Epithelial cell of esophagus (primary cell): ENCODE measurements at regions not wholly inside any gene's neighbourhood (a gene's known extent, or its start where the extent isn't known, plus 50 kb on each side); places are given as distances from the start of the nearest gene placed in this dataset.

ENCODE experiments used
- DNase-seq: peaks from one replicate; pipeline ENCODE4 v3.0.0; 2010; ENCODE audit warnings: low read depth
- H3K4me3 ChIP-seq: 2 replicates; pipeline ENCODE4 v1.5.1; 2011; ENCODE audit warnings: mild to moderate bottlenecking, low read length, control low read depth
- CTCF ChIP-seq: IDR thresholded peaks from 2 replicates; pipeline ENCODE4 v1.5.1; 2011; ENCODE audit warnings: low read depth, mild to moderate bottlenecking, low read length, control low read depth, inconsistent platforms; ENCODE audit not compliant: insufficient read depth; ENCODE audit errors: missing control alignments

GRCh38 chr3:168307893-168308292, 212.2 kb upstream of the GOLIM4 start:
- no peak overlapping the region for H3K4me3 ChIP-seq
- DNase-seq = no peak
- TF ChIP-seq CTCF = no peak

- DNase-seq = no peak
- TF ChIP-seq CTCF = no peak
- no peak overlapping the region for H3K4me3 ChIP-seq
Measured at GRCh38 chr3:168295027-168295426, 199.3 kb upstream of the GOLIM4 start.

DNA sequence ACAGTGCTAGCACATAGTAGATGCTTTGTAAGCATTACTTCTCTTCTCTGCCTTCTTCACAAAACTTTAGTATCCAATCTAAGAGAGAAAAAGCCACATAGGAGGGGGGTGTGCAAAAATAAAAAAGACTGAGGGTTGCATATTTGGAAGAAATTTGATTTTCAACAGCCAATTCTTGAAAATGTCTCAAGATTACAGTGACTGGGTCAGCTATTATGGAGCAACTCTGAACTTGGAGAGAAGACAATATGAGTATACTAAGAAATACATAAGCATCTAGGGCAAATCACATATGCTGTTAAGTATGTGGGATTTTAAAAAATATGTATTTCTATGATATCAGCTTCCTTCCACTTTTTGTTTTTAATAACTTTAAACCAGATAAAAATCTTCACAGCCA, 196.6 kb upstream of the GOLIM4 start:
- TF ChIP-seq CTCF = no peak
- DNase-seq = no peak
- no peak overlapping the region for H3K4me3 ChIP-seq

DNA sequence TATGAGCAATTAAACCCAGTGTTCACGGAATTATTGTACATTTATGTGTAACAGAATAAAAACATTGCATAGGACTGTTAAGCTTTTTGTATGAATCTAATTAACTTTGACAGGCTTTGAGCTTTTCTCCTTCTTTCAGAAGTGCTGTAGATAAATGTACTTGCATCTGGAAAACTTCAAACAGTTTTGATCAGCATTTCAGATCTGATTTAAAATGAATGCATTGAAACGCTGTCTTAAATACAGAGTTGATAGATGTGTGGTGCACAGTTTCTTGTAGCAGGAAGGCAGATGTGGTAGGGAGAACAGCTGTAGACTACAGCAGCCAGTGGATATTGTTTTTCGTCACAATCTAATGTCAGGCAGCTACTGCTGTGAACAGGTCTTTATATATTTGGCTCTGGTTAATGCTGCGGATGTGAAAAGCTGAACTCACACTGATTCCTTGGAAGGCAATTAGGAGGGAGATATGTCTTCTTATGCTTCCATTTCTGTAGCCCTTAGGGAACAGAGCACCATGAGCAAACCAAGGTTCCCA, 193.8 kb upstream of the GOLIM4 start:
- TF ChIP-seq CTCF = no peak

GRCh38 chr3:168288511-168289401, 193.0 kb upstream of the GOLIM4 start:
- TF ChIP-seq CTCF = no peak

More for the DNA sequence above, 193.8 kb upstream of the GOLIM4 start:
- no peak overlapping the region for H3K4me3 ChIP-seq
- DNase-seq = no peak

GRCh38 chr3:168285506-168285905, 189.8 kb upstream of the GOLIM4 start:
- no peak for DNase-seq
- no peak for TF ChIP-seq CTCF

More at GRCh38 chr3:168288511-168289401, 193.0 kb upstream of the GOLIM4 start:
- DNase-seq = no peak
- H3K4me3 ChIP-seq = no peak overlapping the region

More at GRCh38 chr3:168285506-168285905, 189.8 kb upstream of the GOLIM4 start:
- no peak overlapping the region for H3K4me3 ChIP-seq
